Cardiac fibroblast (primary cell): ENCODE measurements at regions not wholly inside any gene's neighbourhood (a gene's known extent, or its start where the extent isn't known, plus 50 kb on each side); places are given as distances from the start of the nearest gene placed in this dataset.

Experiments used
- DNase-seq, 2 donors: peaks; one replicate each; pipeline versions ENCODE4 v3.0.0 to v3.0.0-alpha.2; 2010; ENCODE audit warnings: low read depth in 2 of 2
- H3K4me3 ChIP-seq, 2 donors: replicated peaks in 1 of 2; 1 replicate in 1 of 2; 2 replicates in 1 of 2; pipeline ENCODE4 v1.5.1; 2011; ENCODE audit warnings: low read depth in 2 of 2, low read length in 2 of 2, mild to moderate bottlenecking in 2 of 2, moderate library complexity in 1 of 2
- CTCF ChIP-seq: IDR thresholded peaks from one replicate; pipeline ENCODE4 v1.5.1; 2011; ENCODE audit warnings: low read depth, mild to moderate bottlenecking, low read length, inconsistent platforms

- TF ChIP-seq CTCF = no peak
These were observed 103.4 kb upstream of the NEDD9 start for GRCh38 chr6:11335826-11336225.

GRCh38 chr6:11333132-11333849, 100.8 kb upstream of the NEDD9 start:
- no peak for DNase-seq
- TF ChIP-seq CTCF = no peak
- no peak overlapping the region for H3K4me3 ChIP-seq

More at GRCh38 chr6:11335826-11336225, 103.4 kb upstream of the NEDD9 start:
- DNase-seq = no peak
- no peak overlapping the region for H3K4me3 ChIP-seq

- H3K4me3 ChIP-seq = no peak overlapping the region
- TF ChIP-seq CTCF = no peak
- no peak for DNase-seq
These were observed 100.0 kb upstream of the NEDD9 start for GRCh38 chr6:11332463-11332862.

- H3K4me3 ChIP-seq = no peak overlapping the region
- no peak for DNase-seq
- no peak for TF ChIP-seq CTCF
These were observed 98.6 kb upstream of the NEDD9 start for GRCh38 chr6:11331111-11331510.

GRCh38 chr6:11330413-11330760, 97.9 kb upstream of the NEDD9 start:
- no peak for DNase-seq
- H3K4me3 ChIP-seq = no peak overlapping the region
- TF ChIP-seq CTCF = no peak

- no peak for TF ChIP-seq CTCF
- no peak for DNase-seq
- no peak overlapping the region for H3K4me3 ChIP-seq
These were observed 97.4 kb upstream of the NEDD9 start for GRCh38 chr6:11329726-11330412.
